Naive thymus-derived CD4-positive, alpha-beta T cell (primary cell): ENCODE measurements at regions not wholly inside any gene's neighbourhood (a gene's known extent, or its start where the extent isn't known, plus 50 kb on each side); places are given as distances from the start of the nearest gene placed in this dataset.
"Not testable (repeated sequence)": the region's sequence is repeated elsewhere in the genome, so short reads cannot be mapped to it uniquely, and the experiment has no call there.

ENCODE experiments used
- ATAC-seq: fragments of 150-1000 bp; cut with Tn5 transposase; 2 replicates; pipeline ENCODE4 v1.10.0; 2021; ENCODE audit warnings: mild to moderate bottlenecking, moderate library complexity
- CTCF ChIA-PET: fragments of 350-600 bp; sonication (Branson Sonifier 250); formaldehyde crosslinking; loops from one replicate; lab custom pipeline; 2021; ENCODE audit warnings: antibody characterized with exemption; lab: Charles Lee
- POLR2A ChIA-PET: fragments of 350-600 bp; sonication (Branson Sonifier 250); formaldehyde crosslinking; loops from one replicate; lab custom pipeline; 2021; ENCODE audit warnings: antibody characterized with exemption, inconsistent platforms; lab: Charles Lee
- DNase-seq, 9 donors: peaks; one replicate each; pipeline versions ENCODE4 v3.0.0 to v3.0.0-alpha.2; 2020 to 2022; ENCODE audit warnings: mixed read lengths in 1 of 9
- H3K27ac ChIP-seq: one replicate; pipeline ENCODE4 v1.7.0; 2013; ENCODE audit warnings: mild to moderate bottlenecking, low read depth, low read length, moderate library complexity
- H3K27me3 ChIP-seq, 2 donors: one replicate each; pipeline ENCODE4 v1.7.0; 2013; ENCODE audit warnings: low read length in 2 of 2, mild to moderate bottlenecking in 2 of 2, moderate library complexity in 2 of 2; ENCODE audit not compliant: control insufficient read depth in 2 of 2, insufficient read depth in 2 of 2
- H3K36me3 ChIP-seq, 3 experiments: 1 replicate in 2 of 3; 2 replicates in 1 of 3; pipeline ENCODE4 v1.7.0; 2013; ENCODE audit warnings: low read length in 3 of 3, mild to moderate bottlenecking in 3 of 3, moderate library complexity in 1 of 3; ENCODE audit not compliant: insufficient read depth in 3 of 3, control insufficient read depth in 2 of 3
- H3K4me1 ChIP-seq, 2 donors: one replicate each; pipeline ENCODE4 v1.7.0; 2013; ENCODE audit warnings: low read length in 2 of 2, mild to moderate bottlenecking in 2 of 2, moderate library complexity in 1 of 2; ENCODE audit not compliant: control insufficient read depth in 2 of 2, insufficient read depth in 2 of 2
- H3K4me3 ChIP-seq: 2 replicates; pipeline ENCODE4 v1.7.0; 2013; ENCODE audit warnings: mild to moderate bottlenecking, low read length
- H3K9me3 ChIP-seq, 3 experiments: 1 replicate in 2 of 3; 2 replicates in 1 of 3; pipeline ENCODE4 v1.7.0; 2013; ENCODE audit warnings: low read length in 3 of 3; ENCODE audit not compliant: control insufficient read depth in 2 of 3
- H3K27ac Mint-ChIP-seq, 9 donors: one replicate each; pipeline ENCODE4 v1.8.0; 2020 to 2022; ENCODE audit warnings: mixed read lengths in 9 of 9, mild to moderate bottlenecking in 8 of 9, moderate library complexity in 5 of 9, inconsistent platforms in 2 of 9
- H3K27me3 Mint-ChIP-seq, 5 donors: one replicate each; pipeline ENCODE4 v1.8.0; 2021 to 2022; ENCODE audit warnings: mixed read lengths in 5 of 5, mild to moderate bottlenecking in 1 of 5
- H3K36me3 Mint-ChIP-seq, 5 donors: one replicate each; pipeline ENCODE4 v1.8.0; 2020 to 2022; ENCODE audit warnings: mixed read lengths in 5 of 5, mild to moderate bottlenecking in 3 of 5, inconsistent platforms in 1 of 5
- H3K4me1 Mint-ChIP-seq, 7 donors: one replicate each; pipeline ENCODE4 v1.8.0; 2020 to 2022; ENCODE audit warnings: mixed read lengths in 7 of 7, mild to moderate bottlenecking in 3 of 7, inconsistent platforms in 1 of 7
- H3K4me3 Mint-ChIP-seq, 10 donors: one replicate each; pipeline ENCODE4 v1.8.0; 2020 to 2022; ENCODE audit warnings: mild to moderate bottlenecking in 10 of 10, mixed read lengths in 10 of 10, moderate library complexity in 6 of 10, inconsistent platforms in 2 of 10
- H3K9me3 Mint-ChIP-seq, 11 donors: one replicate each; pipeline ENCODE4 v1.8.0; 2020 to 2022; ENCODE audit warnings: mixed read lengths in 11 of 11, mild to moderate bottlenecking in 4 of 11, inconsistent platforms in 1 of 11, moderate library complexity in 1 of 11
- intact Hi-C, 2 donors: fragments of 100-400 bp; cut with micrococcal nuclease; formaldehyde crosslinking; loops; one replicate each; pipeline ENCODE4 v1.15.1; 2023

DNA sequence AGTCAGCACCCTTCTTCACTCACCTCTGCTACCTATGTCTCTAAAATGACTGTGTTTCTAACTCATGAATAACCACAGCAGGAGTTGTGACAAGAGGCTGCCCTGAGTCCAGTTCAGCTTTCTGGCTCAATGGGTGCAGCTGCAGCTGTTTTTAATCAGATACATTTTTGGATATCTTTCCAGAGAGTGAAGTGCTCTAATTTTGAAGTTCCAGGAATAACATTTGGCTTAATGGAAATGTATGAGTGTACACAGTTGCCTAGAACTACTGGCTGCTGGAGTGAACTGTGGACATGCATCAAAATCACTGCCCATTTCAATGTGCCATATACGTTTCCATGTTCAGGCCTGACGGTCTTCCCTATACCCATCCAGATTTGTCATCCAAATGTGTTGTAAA lies 769.5 kb upstream of the ANO3 start:
- no peaks in the 10 kb centered on the region for H3K27me3 Mint-ChIP-seq
- no peak for DNase-seq
- H3K4me1 Mint-ChIP-seq: no peaks in the 10 kb centered on the region
- POLR2A ChIA-PET: no interaction called here
- H3K27ac Mint-ChIP-seq: no peak overlapping the region
- H3K9me3 Mint-ChIP-seq: peaks cover 0 to 16% (median 5%) of the 10 kb centered on the region in 11 donors
- H3K27me3 ChIP-seq: no peaks in the 10 kb centered on the region
- no peak overlapping the region for H3K27ac ChIP-seq
- no peak for ATAC-seq
- H3K4me1 ChIP-seq: no peaks in the 10 kb centered on the region
- H3K9me3 ChIP-seq: no peaks in the 10 kb centered on the region
- no peaks in the 10 kb centered on the region for H3K36me3 Mint-ChIP-seq
- H3K4me3 Mint-ChIP-seq: no peak overlapping the region
- no peak overlapping the region for H3K4me3 ChIP-seq
- intact Hi-C loops: no loop called here
- no peaks in the 10 kb centered on the region for H3K36me3 ChIP-seq
- CTCF ChIA-PET: no interaction called here

DNA sequence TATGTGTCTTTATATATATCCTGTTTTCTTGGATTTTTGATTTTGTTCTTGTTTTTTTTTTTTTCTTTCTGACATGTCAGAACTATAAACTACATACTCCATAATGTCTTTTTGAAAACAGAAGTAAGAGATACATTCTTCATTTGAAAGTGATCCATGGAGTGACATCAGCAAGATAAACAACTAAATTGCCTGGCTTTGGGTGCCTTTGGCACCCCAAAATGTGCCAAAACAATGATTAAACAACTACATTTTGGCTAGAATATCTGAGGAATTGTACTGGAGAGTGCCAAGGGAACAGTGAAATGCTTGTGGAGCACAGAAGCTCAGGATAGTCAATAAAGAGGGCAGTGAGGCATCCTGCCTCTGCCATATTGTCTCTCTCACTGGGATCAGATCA lies 766.1 kb upstream of the ANO3 start:
- intact Hi-C loops: no loop called here
- H3K27me3 Mint-ChIP-seq: no peaks in the 10 kb centered on the region
- H3K4me3 Mint-ChIP-seq: no peak overlapping the region
- no peak overlapping the region for H3K27ac ChIP-seq
- ATAC-seq (no peak), DNase-seq (no peak)
- no peak overlapping the region for H3K4me3 ChIP-seq
- H3K4me1 Mint-ChIP-seq: no peaks in the 10 kb centered on the region
- H3K27ac Mint-ChIP-seq: no peak overlapping the region
- no peaks in the 10 kb centered on the region for H3K27me3 ChIP-seq
- ChIA-PET CTCF (no interaction called here), POLR2A (no interaction called here)
- H3K4me1 ChIP-seq: no peaks in the 10 kb centered on the region
- H3K36me3 ChIP-seq: no peaks in the 10 kb centered on the region
- no peaks in the 10 kb centered on the region for H3K36me3 Mint-ChIP-seq
- peaks cover 0 to 11% (median 5%) of the 10 kb centered on the region in 11 donors for H3K9me3 Mint-ChIP-seq
- no peaks in the 10 kb centered on the region for H3K9me3 ChIP-seq

DNA sequence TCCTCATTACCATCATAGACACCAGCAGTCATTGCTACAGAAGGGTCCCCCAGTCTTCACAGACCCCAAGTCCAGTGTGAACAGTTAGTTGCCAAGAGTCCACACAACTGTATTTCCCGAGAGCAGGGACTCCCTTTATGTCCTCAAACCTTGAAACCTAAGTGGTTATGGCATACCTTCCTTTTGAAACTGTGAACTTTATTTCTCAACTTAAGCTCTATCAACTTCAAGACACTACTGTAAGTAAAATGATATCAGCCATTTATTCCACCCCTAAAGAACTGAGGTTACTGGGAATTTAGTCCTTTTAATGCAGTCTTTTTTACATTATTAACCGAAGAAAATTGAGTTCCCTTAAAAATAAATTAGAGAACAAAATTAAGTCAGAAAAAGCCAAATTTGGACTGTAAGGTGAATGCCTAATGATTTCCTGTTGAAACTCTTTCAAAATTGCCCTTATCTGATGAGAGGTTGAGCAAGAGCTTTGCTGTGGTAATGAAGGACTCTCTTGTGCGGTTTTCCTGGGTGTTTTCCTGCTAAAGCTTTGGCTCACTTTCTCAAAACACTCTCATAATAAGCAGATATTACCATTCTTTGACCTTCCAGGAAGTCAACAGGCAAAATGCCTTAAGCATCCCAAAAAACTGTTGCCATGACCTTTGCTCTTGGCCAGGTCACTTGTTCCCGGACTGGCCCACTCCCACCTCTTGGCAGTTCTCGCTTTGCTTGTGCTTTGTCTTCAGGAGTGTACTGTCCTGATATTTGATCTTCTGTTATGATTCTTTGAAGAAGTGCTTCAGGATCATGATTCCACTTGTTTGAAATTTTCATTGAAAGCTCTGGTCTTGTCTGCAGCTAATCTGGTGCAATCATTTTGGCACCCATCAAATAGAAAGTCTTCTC lies 765.4 kb upstream of the ANO3 start:
- no peak overlapping the region for H3K4me3 Mint-ChIP-seq
- ChIA-PET CTCF (interaction anchor here (0.6 kb wide), 1 partner anchor 309 kb away, joined by 5 read pairs; no protein-coding TSS in a partner anchor), POLR2A (no interaction called here)
- H3K4me1 ChIP-seq: no peaks in the 10 kb centered on the region
- H3K27ac Mint-ChIP-seq: no peak overlapping the region
- no peak for ATAC-seq
- no peaks in the 10 kb centered on the region for H3K36me3 Mint-ChIP-seq
- H3K9me3 Mint-ChIP-seq: peaks cover 0 to 11% (median 5%) of the 10 kb centered on the region in 11 donors
- H3K4me3 ChIP-seq: no peak overlapping the region
- no peaks in the 10 kb centered on the region for H3K9me3 ChIP-seq
- H3K27me3 Mint-ChIP-seq: no peaks in the 10 kb centered on the region
- no peaks in the 10 kb centered on the region for H3K4me1 Mint-ChIP-seq
- intact Hi-C loops: no loop called here
- H3K36me3 ChIP-seq: no peaks in the 10 kb centered on the region
- no peaks in the 10 kb centered on the region for H3K27me3 ChIP-seq
- no peak overlapping the region for H3K27ac ChIP-seq
- DNase-seq: no peak

DNA sequence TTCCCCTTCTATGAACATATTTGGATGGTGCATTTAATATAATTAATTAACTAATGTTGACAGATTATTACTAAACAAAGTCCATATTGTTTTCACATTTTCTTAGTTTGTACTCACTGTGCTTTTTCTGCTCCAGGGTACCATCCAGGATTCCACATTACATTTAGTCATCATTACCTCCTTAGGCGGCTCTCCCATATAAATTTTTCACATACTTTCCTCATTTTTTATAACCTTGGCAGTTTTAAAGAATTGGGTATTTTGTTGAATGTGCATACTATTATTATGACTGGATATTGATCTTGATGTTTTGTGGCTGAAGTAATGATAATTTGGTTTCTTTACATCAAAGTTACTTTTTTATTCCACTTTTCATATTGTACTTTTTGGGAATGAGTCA lies 755.6 kb upstream of the ANO3 start:
- Histone ChIP-seq H3K27me3 (no peaks in the 10 kb centered on the region), H3K4me3 (no peak overlapping the region), H3K27ac (no peak overlapping the region), H3K36me3 (no peaks in the 10 kb centered on the region), H3K4me1 (no peaks in the 10 kb centered on the region), H3K9me3 (no peaks in the 10 kb centered on the region)
- Mint-ChIP-seq H3K36me3 (peaks cover 0 to 4% (median 0%) of the 10 kb centered on the region in 5 donors), H3K9me3 (peaks cover 0 to 23% (median 10%) of the 10 kb centered on the region in 11 donors), H3K4me3 (no peak overlapping the region), H3K4me1 (no peaks in the 10 kb centered on the region), H3K27me3 (no peaks in the 10 kb centered on the region), H3K27ac (no peak overlapping the region)
- ChIA-PET POLR2A (no interaction called here), CTCF (no interaction called here)
- intact Hi-C loops: no loop called here
- ATAC-seq: no peak
- DNase-seq: no peak

DNA sequence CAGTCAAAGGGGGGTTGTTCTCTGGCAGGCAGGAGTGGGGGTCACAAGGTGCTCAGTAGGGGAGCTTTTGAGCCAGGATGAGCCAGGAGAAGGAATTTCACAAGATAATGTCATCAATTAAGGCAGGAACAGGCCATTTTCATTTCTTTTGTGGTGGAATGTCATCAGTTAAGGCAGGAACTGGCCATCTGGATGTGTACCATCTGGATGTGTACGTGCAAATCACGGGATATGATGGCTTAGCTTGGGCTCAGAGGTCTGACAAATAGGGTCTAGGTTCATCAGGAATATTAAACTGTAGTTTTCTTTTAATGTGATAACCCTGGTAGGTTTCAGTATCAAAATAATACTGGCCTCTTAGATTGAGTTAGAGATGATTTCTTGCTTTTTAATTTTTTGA lies 752.4 kb upstream of the ANO3 start:
- DNase-seq, ATAC-seq, POLR2A ChIA-PET, H3K27ac Mint-ChIP-seq, H3K27me3 ChIP-seq, H3K27me3 Mint-ChIP-seq, H3K9me3 ChIP-seq, H3K4me1 Mint-ChIP-seq, intact Hi-C loops, H3K4me1 ChIP-seq, H3K36me3 ChIP-seq, H3K27ac ChIP-seq, H3K4me3 Mint-ChIP-seq, H3K36me3 Mint-ChIP-seq, CTCF ChIA-PET, H3K4me3 ChIP-seq: not testable (repeated sequence)
- peaks cover 0 to 19% (median 11%) of the 10 kb centered on the region in 11 donors for H3K9me3 Mint-ChIP-seq

DNA sequence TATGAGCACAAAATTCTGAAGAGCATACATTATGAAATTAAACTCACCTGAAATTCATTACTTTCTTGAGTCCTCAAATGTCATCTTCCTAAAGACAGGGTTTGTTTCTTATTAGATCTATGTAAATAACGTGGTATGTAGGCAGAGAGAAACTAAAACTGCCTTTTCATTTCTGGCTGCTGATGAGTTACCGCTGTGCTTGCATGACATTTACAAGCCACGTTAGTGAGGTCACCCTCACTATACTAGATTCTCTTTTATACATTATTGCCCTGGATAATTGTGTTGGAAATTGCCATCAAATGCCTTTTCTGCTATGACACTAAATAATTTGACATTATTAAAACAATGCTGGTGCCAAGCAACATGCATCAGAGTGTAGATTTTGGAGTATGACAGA lies 748.3 kb upstream of the ANO3 start:
- DNase-seq: no peak
- no peak overlapping the region for H3K27ac Mint-ChIP-seq
- peaks cover 0 to 4% (median 0%) of the 10 kb centered on the region in 5 donors for H3K36me3 Mint-ChIP-seq
- no peak for ATAC-seq
- H3K4me1 Mint-ChIP-seq: no peaks in the 10 kb centered on the region
- no peaks in the 10 kb centered on the region for H3K27me3 Mint-ChIP-seq
- no peaks in the 10 kb centered on the region for H3K36me3 ChIP-seq
- no peak overlapping the region for H3K4me3 Mint-ChIP-seq
- H3K9me3 Mint-ChIP-seq: peaks cover 0 to 22% (median 14%) of the 10 kb centered on the region in 11 donors
- no peaks in the 10 kb centered on the region for H3K4me1 ChIP-seq
- H3K4me3 ChIP-seq: no peak overlapping the region
- POLR2A ChIA-PET: no interaction called here
- H3K9me3 ChIP-seq: no peaks in the 10 kb centered on the region
- H3K27ac ChIP-seq: no peak overlapping the region
- CTCF ChIA-PET: no interaction called here
- intact Hi-C loops: no loop called here
- H3K27me3 ChIP-seq: no peaks in the 10 kb centered on the region

DNA sequence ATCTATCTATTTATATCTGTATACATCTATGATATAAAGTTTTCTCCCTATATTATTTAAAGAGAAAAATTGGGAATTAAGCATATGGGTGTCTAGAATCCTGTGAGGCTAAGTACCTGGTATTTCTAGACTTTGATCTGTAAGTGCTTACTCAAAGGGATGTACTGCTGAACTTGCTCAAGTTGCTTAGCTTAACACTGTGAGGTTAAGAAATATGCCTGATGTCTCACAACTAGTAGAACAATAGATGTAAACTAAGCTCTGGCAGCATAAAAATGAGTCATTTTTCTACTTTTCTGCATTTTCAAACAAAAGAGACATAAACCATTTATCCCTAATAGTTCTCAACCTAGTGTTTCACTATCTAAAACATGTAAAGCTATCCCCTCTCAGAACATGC lies 744.4 kb upstream of the ANO3 start:
- POLR2A ChIA-PET: no interaction called here

More for the DNA sequence above, 744.4 kb upstream of the ANO3 start:
- no peaks in the 10 kb centered on the region for H3K27me3 ChIP-seq
- no peak overlapping the region for H3K27ac ChIP-seq
- no peak overlapping the region for H3K27ac Mint-ChIP-seq
- no peak for DNase-seq
- CTCF ChIA-PET: no interaction called here
- no peaks in the 10 kb centered on the region for H3K4me1 Mint-ChIP-seq
- intact Hi-C loops: no loop called here
- H3K36me3 ChIP-seq: no peaks in the 10 kb centered on the region
- H3K4me1 ChIP-seq: no peaks in the 10 kb centered on the region
- no peak for ATAC-seq
- no peaks in the 10 kb centered on the region for H3K36me3 Mint-ChIP-seq
- H3K9me3 Mint-ChIP-seq: peaks cover 0 to 25% (median 11%) of the 10 kb centered on the region in 11 donors
- no peaks in the 10 kb centered on the region for H3K9me3 ChIP-seq
- H3K4me3 ChIP-seq: no peak overlapping the region
- H3K4me3 Mint-ChIP-seq: no peak overlapping the region
- no peaks in the 10 kb centered on the region for H3K27me3 Mint-ChIP-seq
